Stromal cell of bone marrow (primary cell): ENCODE measurements at regions not wholly inside any gene's neighbourhood (a gene's known extent, or its start where the extent isn't known, plus 50 kb on each side); places are given as distances from the start of the nearest gene placed in this dataset.
"Not testable (repeated sequence)": the region's sequence is repeated elsewhere in the genome, so short reads cannot be mapped to it uniquely, and the experiment has no call there.

Source experiments
- DNase-seq: peaks from one replicate; pipeline ENCODE4 v3.0.0-alpha.2; 2012; ENCODE audit warnings: low read depth

GRCh38 chr12:111271674-111272418 is 97.0 kb downstream of the PHETA1 start:
- no peak for DNase-seq

GRCh38 chr12:111270774-111271173 is 98.1 kb downstream of the PHETA1 start:
- no peak for DNase-seq

- DNase-seq, result peak; percentile 3
These were observed 98.7 kb downstream of the PHETA1 start for GRCh38 chr12:111270239-111270638.

GRCh38 chr12:111269718-111270117 is 99.2 kb downstream of the PHETA1 start:
- no peak for DNase-seq

GRCh38 chr12:111268738-111269572 is 99.9 kb downstream of the PHETA1 start:
- no peak for DNase-seq

- DNase-seq, result no peak
These were observed 101.8 kb downstream of the PHETA1 start for GRCh38 chr12:111267144-111267543.

- DNase-seq, result no peak
These were observed 106.8 kb downstream of the PHETA1 start for GRCh38 chr12:111261911-111262676.

- DNase-seq, result no peak
These were observed 108.2 kb downstream of the PHETA1 start for GRCh38 chr12:111260732-111261131.

GRCh38 chr12:111259231-111259630 is 109.7 kb downstream of the PHETA1 start:
- no peak for DNase-seq

- not testable (repeated sequence) for DNase-seq
These were observed 110.8 kb downstream of the PHETA1 start for GRCh38 chr12:111258081-111258480.

- DNase-seq, result no peak
These were observed 111.4 kb downstream of the PHETA1 start for GRCh38 chr12:111257435-111257902.

- DNase-seq, result no peak
These were observed 112.1 kb downstream of the PHETA1 start for GRCh38 chr12:111256629-111257434.

- no peak for DNase-seq
These were observed 113.6 kb downstream of the PHETA1 start for GRCh38 chr12:111255261-111255660.

- DNase-seq, result no peak
These were observed 114.8 kb downstream of the PHETA1 start for GRCh38 chr12:111254106-111254505.

GRCh38 chr12:111253213-111253612 is 115.7 kb downstream of the PHETA1 start:
- no peak for DNase-seq

- DNase-seq, result no peak
These were observed 117.1 kb downstream of the PHETA1 start for GRCh38 chr12:111251787-111252186.

- DNase-seq, result no peak
These were observed 117.7 kb downstream of the PHETA1 start for GRCh38 chr12:111251058-111251730.

- no peak for DNase-seq
These were observed 118.5 kb downstream of the PHETA1 start for GRCh38 chr12:111250251-111250881.

- DNase-seq, result no peak
These were observed 119.1 kb downstream of the PHETA1 start for GRCh38 chr12:111249757-111250156.

- DNase-seq, result no peak
These were observed 119.9 kb downstream of the PHETA1 start for GRCh38 chr12:111249018-111249370.
